HepG2 (cell line): ENCODE measurements at regions not wholly inside any gene's neighbourhood (a gene's known extent, or its start where the extent isn't known, plus 50 kb on each side); places are given as distances from the start of the nearest gene placed in this dataset.

ENCODE experiments used
- KIAA2018 ChIP-seq: sonication (generic); formaldehyde crosslinking; IDR thresholded peaks from 2 replicates; pipeline ENCODE4 v1.5.0; 2020; ENCODE audit warnings: mild to moderate bottlenecking, missing genetic modification reagents, borderline replicate concordance
- SMC3 ChIP-seq: IDR thresholded peaks from 2 replicates; pipeline ENCODE4 v1.6.1; 2011; ENCODE audit warnings: low read length, improper control_type of control experiment
- ZNF501 ChIP-seq: sonication (generic); formaldehyde crosslinking; IDR thresholded peaks from 2 replicates; pipeline ENCODE4 v1.5.1; 2020; ENCODE audit warnings: mild to moderate bottlenecking, moderate library complexity, missing genetic modification reagents
- ZNF597 ChIP-seq: sonication (generic); formaldehyde crosslinking; IDR thresholded peaks from 2 replicates; pipeline ENCODE4 v1.5.0; 2020; ENCODE audit warnings: missing genetic modification reagents
- ZNF75D ChIP-seq: sonication (generic); formaldehyde crosslinking; IDR thresholded peaks from 2 replicates; pipeline ENCODE4 v1.8.1; 2023; ENCODE audit warnings: missing genetic modification reagents, mild to moderate bottlenecking, borderline replicate concordance
- ZNF83 ChIP-seq: sonication (generic); formaldehyde crosslinking; IDR thresholded peaks from 2 replicates; pipeline ENCODE4 v1.4.0; 2020; ENCODE audit warnings: missing genetic modification reagents, mild to moderate bottlenecking, borderline replicate concordance

- no peak for TF ChIP-seq SMC3
- no peak for TF ChIP-seq ZNF75D (CRISPR knock-in tag)
- TF ChIP-seq KIAA2018 (CRISPR knock-in tag), result no peak
- TF ChIP-seq ZNF83, result no peak
- TF ChIP-seq ZNF501 (CRISPR knock-in tag), result no peak
- no peak for TF ChIP-seq ZNF597 (CRISPR knock-in tag)
Observed at GRCh38 chr5:160966921-160967320, 114.9 kb upstream of the ATP10B start.
